ENCODE measurements at regions not wholly inside any gene's neighbourhood (a gene's known extent, or its start where the extent isn't known, plus 50 kb on each side); places are given as distances from the start of the nearest gene placed in this dataset.
"Not testable (repeated sequence)": the region's sequence is repeated elsewhere in the genome, so short reads cannot be mapped to it uniquely, and the experiment has no call there.

DNA sequence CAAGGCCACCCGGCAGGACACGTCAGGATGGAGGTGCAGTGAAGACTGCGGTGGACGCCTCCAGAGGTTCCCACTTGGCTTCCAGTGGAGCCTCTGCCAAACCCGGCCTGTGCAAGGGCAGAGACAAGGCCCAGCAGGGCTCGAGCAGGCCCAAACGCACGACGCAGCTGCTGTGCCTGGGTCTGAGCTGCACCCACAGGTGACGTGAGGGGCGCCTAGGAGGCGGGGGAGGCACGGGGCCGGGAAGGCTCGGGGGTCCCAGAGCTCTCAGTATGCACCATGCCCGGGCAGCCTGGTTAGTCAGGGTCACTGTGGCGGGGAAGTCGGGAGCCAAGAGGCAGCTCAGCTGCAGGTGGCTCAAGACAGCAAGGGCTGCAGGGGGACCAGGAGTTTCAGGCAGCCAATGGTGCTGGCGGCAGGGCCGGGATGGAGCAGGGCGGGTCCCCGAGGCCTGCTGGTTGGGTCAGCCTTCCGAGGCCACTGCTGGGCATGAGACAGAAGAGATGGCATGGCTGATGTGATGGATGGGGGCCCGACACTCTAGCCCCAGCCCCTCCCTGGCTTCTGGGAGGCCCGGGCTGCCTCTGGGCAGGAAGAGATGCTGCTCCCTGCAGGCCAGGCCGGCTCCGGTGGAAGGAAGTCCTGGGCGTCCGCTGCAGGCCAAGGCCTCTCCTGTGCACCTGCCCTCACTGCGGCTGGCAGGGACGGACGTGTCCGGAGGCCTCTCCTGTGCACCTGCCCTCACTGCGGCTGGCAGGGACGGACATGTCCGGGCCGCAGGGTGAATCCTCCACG is 72.2 kb upstream of the CFAP46 start:
- H3K36me3 Mint-ChIP-seq (ENCODE audit: insufficient read depth, unreplicated experiment) = no peaks in the 10 kb centered on the region
- no peak overlapping the region for H3K4me3 Mint-ChIP-seq (ENCODE audit: unreplicated experiment)
- BruUV-seq (replicated peaks) = no TSS peak

DNA sequence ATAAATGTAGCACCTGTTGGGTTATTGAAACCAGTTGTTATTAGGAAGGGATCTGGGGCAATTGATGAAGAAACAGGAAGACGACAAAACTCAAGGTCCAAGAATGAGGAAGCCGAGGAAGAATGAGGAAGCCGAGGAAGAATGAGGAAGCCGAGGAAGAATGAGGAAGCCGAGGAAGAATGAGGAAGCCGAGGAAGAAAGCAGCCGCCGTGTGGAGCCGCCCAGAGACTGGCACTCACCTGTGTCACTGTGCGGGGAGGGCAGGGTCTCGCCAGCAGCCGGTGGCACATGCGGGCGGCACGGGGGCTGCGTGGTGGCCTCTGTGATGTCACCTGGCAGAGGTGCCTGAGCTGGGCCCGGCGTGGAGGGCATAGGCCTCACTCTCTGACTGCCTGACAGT is 71.1 kb upstream of the CFAP46 start:
- POLR2A ChIA-PET = no interaction called here
- no TSS peak for BruUV-seq (replicated peaks)
- Mint-ChIP-seq H3K27ac (ENCODE audit: low read depth, unreplicated experiment) (no peak overlapping the region), H3K9me3 (ENCODE audit: unreplicated experiment) (no peaks in the 10 kb centered on the region), H3K4me3 (ENCODE audit: unreplicated experiment) (no peak overlapping the region), H3K36me3 (ENCODE audit: insufficient read depth, unreplicated experiment) (no peaks in the 10 kb centered on the region), H3K27me3 (ENCODE audit: insufficient read depth, unreplicated experiment) (no peaks in the 10 kb centered on the region), H3K4me1 (ENCODE audit: insufficient read depth, unreplicated experiment) (no peaks in the 10 kb centered on the region)
- CTCF ChIA-PET = no interaction called here
- no peak for DNase-seq (ENCODE audit: unreplicated experiment)
- TF ChIP-seq, protein P1, sequence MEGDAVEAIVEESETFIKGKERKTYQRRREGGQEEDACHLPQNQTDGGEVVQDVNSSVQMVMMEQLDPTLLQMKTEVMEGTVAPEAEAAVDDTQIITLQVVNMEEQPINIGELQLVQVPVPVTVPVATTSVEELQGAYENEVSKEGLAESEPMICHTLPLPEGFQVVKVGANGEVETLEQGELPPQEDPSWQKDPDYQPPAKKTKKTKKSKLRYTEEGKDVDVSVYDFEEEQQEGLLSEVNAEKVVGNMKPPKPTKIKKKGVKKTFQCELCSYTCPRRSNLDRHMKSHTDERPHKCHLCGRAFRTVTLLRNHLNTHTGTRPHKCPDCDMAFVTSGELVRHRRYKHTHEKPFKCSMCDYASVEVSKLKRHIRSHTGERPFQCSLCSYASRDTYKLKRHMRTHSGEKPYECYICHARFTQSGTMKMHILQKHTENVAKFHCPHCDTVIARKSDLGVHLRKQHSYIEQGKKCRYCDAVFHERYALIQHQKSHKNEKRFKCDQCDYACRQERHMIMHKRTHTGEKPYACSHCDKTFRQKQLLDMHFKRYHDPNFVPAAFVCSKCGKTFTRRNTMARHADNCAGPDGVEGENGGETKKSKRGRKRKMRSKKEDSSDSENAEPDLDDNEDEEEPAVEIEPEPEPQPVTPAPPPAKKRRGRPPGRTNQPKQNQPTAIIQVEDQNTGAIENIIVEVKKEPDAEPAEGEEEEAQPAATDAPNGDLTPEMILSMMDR (IDR thresholded peaks at IDR 0.05; ENCODE audit: unreplicated experiment) = no peak
- intact Hi-C loops (cut with micrococcal nuclease) = no loop called here

More for the DNA sequence above, 72.2 kb upstream of the CFAP46 start:
- H3K9me3 Mint-ChIP-seq (ENCODE audit: unreplicated experiment) = no peaks in the 10 kb centered on the region
- ChIA-PET POLR2A (interaction anchor here (0.6 kb wide), 1 partner anchor 439 kb away, joined by 3 read pairs; the partner anchor contains the start of gene SCART1), CTCF (no interaction called here)
- TF ChIP-seq, protein P1 (IDR thresholded peaks at IDR 0.05; ENCODE audit: unreplicated experiment) = no peak
- no peak for DNase-seq (ENCODE audit: unreplicated experiment)
- intact Hi-C loops (cut with micrococcal nuclease) = no loop called here
- H3K27me3 Mint-ChIP-seq (ENCODE audit: insufficient read depth, unreplicated experiment) = no peaks in the 10 kb centered on the region
- no peak overlapping the region for H3K27ac Mint-ChIP-seq (ENCODE audit: low read depth, unreplicated experiment)
- H3K4me1 Mint-ChIP-seq (ENCODE audit: insufficient read depth, unreplicated experiment) = no peaks in the 10 kb centered on the region

DNA sequence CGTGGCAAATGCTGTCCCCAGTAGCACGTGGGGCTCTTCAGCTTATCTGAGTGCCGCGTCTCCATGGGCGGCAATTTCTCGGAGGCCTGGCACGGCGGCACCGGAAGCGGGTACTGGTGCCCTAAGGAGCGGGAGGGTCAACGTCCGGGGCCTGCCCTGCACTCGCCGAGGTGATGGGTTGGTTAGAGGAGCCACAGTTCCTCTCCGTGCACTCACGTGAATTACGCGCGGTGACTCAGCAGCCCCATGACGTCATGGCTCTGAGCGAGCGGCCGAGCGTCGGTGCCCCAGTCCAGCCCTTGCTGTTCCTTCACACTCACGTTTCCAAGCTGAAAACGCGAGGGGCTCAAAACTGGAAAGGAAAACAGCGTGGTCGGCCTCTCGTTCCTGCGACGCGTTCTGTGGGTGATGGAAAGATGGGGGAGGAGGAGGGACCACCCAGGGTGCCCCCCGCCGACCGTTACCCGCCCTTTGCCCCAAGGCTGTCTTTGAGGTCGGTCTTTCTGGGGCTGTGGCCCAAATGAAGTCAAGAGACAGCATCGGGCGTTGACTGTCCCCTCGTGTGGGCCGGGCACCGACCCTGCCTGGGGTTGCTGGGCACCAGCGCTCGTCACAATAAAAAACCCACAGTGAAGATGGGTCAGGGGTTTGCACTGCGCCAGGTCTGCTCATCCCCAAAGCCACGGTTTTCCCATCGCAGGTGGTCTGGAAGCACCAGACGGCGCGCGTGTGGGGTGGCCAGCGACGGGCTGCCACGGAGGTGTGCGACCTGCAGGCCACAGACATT is 70.4 kb upstream of the CFAP46 start:
- DNase-seq (ENCODE audit: unreplicated experiment) = no peak
- POLR2A ChIA-PET = no interaction called here
- Mint-ChIP-seq H3K36me3 (ENCODE audit: insufficient read depth, unreplicated experiment) (no peaks in the 10 kb centered on the region), H3K4me1 (ENCODE audit: insufficient read depth, unreplicated experiment) (no peaks in the 10 kb centered on the region), H3K27me3 (ENCODE audit: insufficient read depth, unreplicated experiment) (no peaks in the 10 kb centered on the region), H3K4me3 (ENCODE audit: unreplicated experiment) (no peak overlapping the region), H3K9me3 (ENCODE audit: unreplicated experiment) (no peaks in the 10 kb centered on the region), H3K27ac (ENCODE audit: low read depth, unreplicated experiment) (no peak overlapping the region)
- CTCF ChIA-PET = no interaction called here
- intact Hi-C loops (cut with micrococcal nuclease) = no loop called here
- BruUV-seq (replicated peaks) = no TSS peak
- TF ChIP-seq, protein P1 (IDR thresholded peaks at IDR 0.05; ENCODE audit: unreplicated experiment) = no peak

DNA sequence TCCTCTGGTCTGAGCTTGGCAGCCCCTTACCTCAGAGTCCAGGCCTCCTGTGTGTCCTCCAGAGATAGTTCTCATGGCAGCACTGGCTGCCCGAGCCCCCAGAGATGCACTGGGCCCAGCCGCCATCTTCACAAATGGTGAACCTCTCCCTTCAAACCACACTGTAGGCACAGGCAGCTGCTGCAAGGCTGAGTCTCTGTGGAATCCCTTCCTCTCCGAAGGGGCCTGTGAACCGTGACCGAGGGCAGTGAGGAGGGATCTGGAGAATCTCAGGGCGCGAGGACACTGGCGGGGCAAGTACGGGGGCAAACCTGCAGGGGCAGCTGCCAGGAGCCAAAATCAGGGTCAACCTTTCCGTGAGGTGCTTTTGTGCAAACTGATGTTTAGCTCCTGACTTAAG is 69.5 kb upstream of the CFAP46 start:
- no peak overlapping the region for H3K27ac Mint-ChIP-seq (ENCODE audit: low read depth, unreplicated experiment)
- no peak for DNase-seq (ENCODE audit: unreplicated experiment)
- no peak overlapping the region for H3K4me3 Mint-ChIP-seq (ENCODE audit: unreplicated experiment)
- no peaks in the 10 kb centered on the region for H3K36me3 Mint-ChIP-seq (ENCODE audit: insufficient read depth, unreplicated experiment)
- H3K9me3 Mint-ChIP-seq (ENCODE audit: unreplicated experiment) = no peaks in the 10 kb centered on the region
- intact Hi-C loops (cut with micrococcal nuclease) = no loop called here
- H3K27me3 Mint-ChIP-seq (ENCODE audit: insufficient read depth, unreplicated experiment) = no peaks in the 10 kb centered on the region
- ChIA-PET POLR2A (no interaction called here), CTCF (interaction anchor here (0.6 kb wide), 1 partner anchor 1921 kb away, joined by 3 read pairs; no protein-coding TSS in a partner anchor)
- no TSS peak for BruUV-seq (replicated peaks)
- no peaks in the 10 kb centered on the region for H3K4me1 Mint-ChIP-seq (ENCODE audit: insufficient read depth, unreplicated experiment)
- TF ChIP-seq, protein P1 (IDR thresholded peaks at IDR 0.05; ENCODE audit: unreplicated experiment) = no peak

DNA sequence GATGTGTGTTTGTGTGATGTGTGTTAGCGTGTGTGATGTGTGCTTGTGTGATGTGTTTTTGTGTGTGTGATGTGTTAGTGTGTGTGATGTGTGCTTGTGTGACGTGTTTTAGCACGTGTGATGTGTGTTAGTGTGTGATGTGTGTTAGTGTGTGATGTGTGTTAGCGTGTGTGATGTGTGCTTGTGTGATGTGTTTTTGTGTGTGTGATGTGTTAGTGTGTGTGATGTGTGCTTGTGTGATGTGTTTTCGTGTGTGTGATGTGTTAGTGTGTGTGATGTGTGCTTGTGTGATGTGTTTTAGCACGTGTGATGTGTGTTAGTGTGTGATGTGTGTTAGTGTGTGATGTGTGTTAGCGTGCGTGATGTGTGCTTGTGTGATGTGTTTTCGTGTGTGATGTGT is 69.0 kb upstream of the CFAP46 start:
- H3K36me3 Mint-ChIP-seq (ENCODE audit: insufficient read depth, unreplicated experiment); H3K4me1 Mint-ChIP-seq (ENCODE audit: insufficient read depth, unreplicated experiment); H3K4me3 Mint-ChIP-seq (ENCODE audit: unreplicated experiment); intact Hi-C loops (cut with micrococcal nuclease); H3K9me3 Mint-ChIP-seq (ENCODE audit: unreplicated experiment); BruUV-seq (replicated peaks); DNase-seq (ENCODE audit: unreplicated experiment); H3K27ac Mint-ChIP-seq (ENCODE audit: low read depth, unreplicated experiment); POLR2A ChIA-PET; H3K27me3 Mint-ChIP-seq (ENCODE audit: insufficient read depth, unreplicated experiment): not testable (repeated sequence)
- CTCF ChIA-PET = interaction anchor here (0.6 kb wide), 1 partner anchor 1921 kb away, joined by 3 read pairs; no protein-coding TSS in a partner anchor

DNA sequence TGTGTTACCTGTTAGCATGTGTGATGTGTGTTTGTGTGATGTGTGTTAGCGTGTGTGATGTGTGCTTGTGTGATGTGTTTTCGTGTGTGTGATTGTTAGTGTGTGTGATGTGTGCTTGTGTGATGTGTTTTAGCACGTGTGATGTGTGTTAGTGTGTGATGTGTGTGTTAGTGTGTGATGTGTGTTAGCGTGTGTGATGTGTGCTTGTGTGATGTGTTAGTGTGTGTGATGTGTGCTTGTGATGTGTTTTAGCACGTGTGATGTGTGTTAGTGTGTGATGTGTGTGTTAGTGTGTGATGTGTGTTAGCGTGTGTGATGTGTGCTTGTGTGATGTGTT is 68.4 kb upstream of the CFAP46 start:
- H3K4me1 Mint-ChIP-seq (ENCODE audit: insufficient read depth, unreplicated experiment); H3K27ac Mint-ChIP-seq (ENCODE audit: low read depth, unreplicated experiment); POLR2A ChIA-PET; H3K36me3 Mint-ChIP-seq (ENCODE audit: insufficient read depth, unreplicated experiment); CTCF ChIA-PET; intact Hi-C loops (cut with micrococcal nuclease); H3K27me3 Mint-ChIP-seq (ENCODE audit: insufficient read depth, unreplicated experiment); BruUV-seq (replicated peaks); H3K9me3 Mint-ChIP-seq (ENCODE audit: unreplicated experiment); DNase-seq (ENCODE audit: unreplicated experiment); H3K4me3 Mint-ChIP-seq (ENCODE audit: unreplicated experiment): not testable (repeated sequence)
